ENCODE measurements at regions not wholly inside any gene's neighbourhood (a gene's known extent, or its start where the extent isn't known, plus 50 kb on each side); places are given as distances from the start of the nearest gene placed in this dataset.

- Mint-ChIP-seq H3K4me3 (no peak overlapping the region), H3K27ac (no peak overlapping the region)
- TF ChIP-seq, protein P1, sequence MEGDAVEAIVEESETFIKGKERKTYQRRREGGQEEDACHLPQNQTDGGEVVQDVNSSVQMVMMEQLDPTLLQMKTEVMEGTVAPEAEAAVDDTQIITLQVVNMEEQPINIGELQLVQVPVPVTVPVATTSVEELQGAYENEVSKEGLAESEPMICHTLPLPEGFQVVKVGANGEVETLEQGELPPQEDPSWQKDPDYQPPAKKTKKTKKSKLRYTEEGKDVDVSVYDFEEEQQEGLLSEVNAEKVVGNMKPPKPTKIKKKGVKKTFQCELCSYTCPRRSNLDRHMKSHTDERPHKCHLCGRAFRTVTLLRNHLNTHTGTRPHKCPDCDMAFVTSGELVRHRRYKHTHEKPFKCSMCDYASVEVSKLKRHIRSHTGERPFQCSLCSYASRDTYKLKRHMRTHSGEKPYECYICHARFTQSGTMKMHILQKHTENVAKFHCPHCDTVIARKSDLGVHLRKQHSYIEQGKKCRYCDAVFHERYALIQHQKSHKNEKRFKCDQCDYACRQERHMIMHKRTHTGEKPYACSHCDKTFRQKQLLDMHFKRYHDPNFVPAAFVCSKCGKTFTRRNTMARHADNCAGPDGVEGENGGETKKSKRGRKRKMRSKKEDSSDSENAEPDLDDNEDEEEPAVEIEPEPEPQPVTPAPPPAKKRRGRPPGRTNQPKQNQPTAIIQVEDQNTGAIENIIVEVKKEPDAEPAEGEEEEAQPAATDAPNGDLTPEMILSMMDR (IDR thresholded peaks at IDR 0.05; ENCODE audit: unreplicated experiment): no peak
These were observed 155.5 kb downstream of the FASLG start for GRCh38 chr1:172814428-172814827.

GRCh38 chr1:172815740-172816139, 156.8 kb downstream of the FASLG start:
- no peaks in the 10 kb centered on the region for H3K27me3 Mint-ChIP-seq (ENCODE audit: low read depth)
- H3K4me1 Mint-ChIP-seq: peaks cover 9% of the 10 kb centered on the region
- no peak for DNase-seq (ENCODE audit: low spot score in 2 of 2, unreplicated experiment in 2 of 2)
- TF ChIP-seq, protein P1 (IDR thresholded peaks at IDR 0.05; ENCODE audit: unreplicated experiment): no peak
- peaks cover 23% of the 10 kb centered on the region for H3K9me3 Mint-ChIP-seq
- H3K36me3 Mint-ChIP-seq: peaks cover 4% of the 10 kb centered on the region
- H3K27ac Mint-ChIP-seq: no peak overlapping the region
- no peak overlapping the region for H3K4me3 Mint-ChIP-seq

More at GRCh38 chr1:172814428-172814827, 155.5 kb downstream of the FASLG start:
- no peak for DNase-seq (ENCODE audit: low spot score in 2 of 2, unreplicated experiment in 2 of 2)
- Mint-ChIP-seq H3K4me1 (peaks cover 6% of the 10 kb centered on the region), H3K36me3 (peaks cover 4% of the 10 kb centered on the region), H3K9me3 (peaks cover 23% of the 10 kb centered on the region), H3K27me3 (ENCODE audit: low read depth) (no peaks in the 10 kb centered on the region)

GRCh38 chr1:172818841-172819527, 160.1 kb downstream of the FASLG start:
- TF ChIP-seq, protein P1 (IDR thresholded peaks at IDR 0.05; ENCODE audit: unreplicated experiment): no peak
- Mint-ChIP-seq H3K4me3 (no peak overlapping the region), H3K9me3 (peaks cover 14% of the 10 kb centered on the region), H3K4me1 (peaks cover 11% of the 10 kb centered on the region), H3K27me3 (ENCODE audit: low read depth) (no peaks in the 10 kb centered on the region), H3K36me3 (peaks cover 4% of the 10 kb centered on the region), H3K27ac (no peak overlapping the region)
- no peak for DNase-seq (ENCODE audit: low spot score in 2 of 2, unreplicated experiment in 2 of 2)

DNA sequence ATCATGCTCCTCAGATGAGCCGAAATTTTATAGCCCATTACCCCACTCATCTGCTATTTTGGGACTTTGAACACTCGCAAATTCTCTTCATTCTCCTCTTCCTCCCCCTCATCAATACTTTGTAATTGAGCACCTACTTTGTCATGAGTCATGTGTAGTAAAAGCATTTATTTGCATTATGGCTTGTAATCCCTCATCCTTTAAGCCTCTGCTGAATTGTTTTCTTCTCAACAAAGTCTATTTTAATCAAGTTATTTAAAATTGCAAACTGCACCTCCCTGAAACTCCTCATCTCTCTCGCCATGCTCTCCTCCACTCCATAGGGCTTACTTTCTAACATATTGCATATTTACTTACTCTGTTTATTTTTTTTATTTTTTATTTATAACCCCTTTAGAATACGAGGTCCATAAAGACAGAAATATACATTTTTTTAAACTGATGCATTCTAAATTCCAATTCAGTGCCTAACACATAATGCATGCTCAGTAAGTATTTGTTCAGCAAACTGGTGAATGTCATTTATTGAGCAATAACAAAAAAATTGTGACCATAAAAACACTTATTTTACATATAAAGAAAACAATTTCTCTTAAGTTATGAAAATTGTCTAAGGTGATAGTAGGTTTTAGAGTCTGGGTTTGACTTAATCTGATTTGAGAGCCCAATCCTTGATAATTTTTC, 161.7 kb downstream of the FASLG start:
- Mint-ChIP-seq H3K9me3 (peaks cover 3% of the 10 kb centered on the region), H3K27ac (no peak overlapping the region), H3K4me3 (no peak overlapping the region), H3K36me3 (no peaks in the 10 kb centered on the region), H3K27me3 (ENCODE audit: low read depth) (no peaks in the 10 kb centered on the region), H3K4me1 (peaks cover 11% of the 10 kb centered on the region)
- DNase-seq (ENCODE audit: low spot score in 2 of 2, unreplicated experiment in 2 of 2): no peak
- TF ChIP-seq, protein P1 (IDR thresholded peaks at IDR 0.05; ENCODE audit: unreplicated experiment): no peak

- TF ChIP-seq, protein P1 (IDR thresholded peaks at IDR 0.05; ENCODE audit: unreplicated experiment): no peak
- no peaks in the 10 kb centered on the region for H3K27me3 Mint-ChIP-seq (ENCODE audit: low read depth)
- DNase-seq (ENCODE audit: low spot score in 2 of 2, unreplicated experiment in 2 of 2): no peak
- H3K4me3 Mint-ChIP-seq: no peak overlapping the region
- peaks cover 11% of the 10 kb centered on the region for H3K4me1 Mint-ChIP-seq
- no peaks in the 10 kb centered on the region for H3K36me3 Mint-ChIP-seq
- H3K27ac Mint-ChIP-seq: no peak overlapping the region
- no peaks in the 10 kb centered on the region for H3K9me3 Mint-ChIP-seq
These were observed 162.8 kb downstream of the FASLG start for GRCh38 chr1:172821609-172822274.

All from mesothelial cell of epicardium (in vitro differentiated cells).